ENCODE measurements at regions not wholly inside any gene's neighbourhood (a gene's known extent, or its start where the extent isn't known, plus 50 kb on each side); places are given as distances from the start of the nearest gene placed in this dataset.

DNA sequence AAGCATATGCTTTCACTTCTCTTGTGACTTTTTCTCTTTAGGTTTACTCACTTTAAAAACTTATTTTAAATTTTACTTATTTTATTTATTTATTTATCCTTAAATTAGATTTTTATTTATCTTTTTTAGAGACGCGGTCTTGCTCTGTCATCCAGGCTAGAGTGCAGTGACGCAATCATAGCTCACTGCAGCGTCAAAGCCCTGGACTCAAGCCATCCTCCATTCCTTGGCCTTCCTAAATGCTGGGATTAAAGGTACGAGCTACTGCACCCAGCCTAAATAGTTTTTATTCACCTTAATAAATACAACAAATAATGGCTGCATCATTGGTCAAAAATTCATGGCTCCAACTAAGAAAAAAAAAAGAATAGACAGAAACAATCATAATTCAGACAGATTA, 415.7 kb upstream of the FIGN start:
- Histone ChIP-seq H3K23ac (ENCODE audit: insufficient read length) (no peak overlapping the region), H2BK15ac (ENCODE audit: low read length) (no peak overlapping the region), H3K4me1 (replicated peaks in 1 of 4; ENCODE audit: control insufficient read depth in 3 of 4, insufficient read depth in 4 of 4, low read length in 3 of 4) (no peaks in the 10 kb centered on the region), H2BK120ac (replicated peaks; ENCODE audit: low read depth, low read length) (no peak overlapping the region), H3K56ac (replicated peaks; ENCODE audit: insufficient read length, low read depth, low read length) (no peak overlapping the region), H3K4ac (replicated peaks; ENCODE audit: insufficient read length, low read depth, low read length) (no peak overlapping the region), H3K23me2 (ENCODE audit: low read depth, low read length) (no peaks in the 10 kb centered on the region), H2BK20ac (ENCODE audit: low read length) (no peak overlapping the region), H2BK12ac (ENCODE audit: low read depth, low read length) (no peak overlapping the region), H3K4me3 (ENCODE audit: extremely low read depth in 1 of 4, insufficient read depth in 2 of 4, low read depth in 3 of 4, low read length in 4 of 4) (no peak overlapping the region), H4K91ac (replicated peaks; ENCODE audit: insufficient read length, low read length) (no peak overlapping the region), H3K14ac (ENCODE audit: insufficient read length) (no peak overlapping the region), H3K18ac (ENCODE audit: extremely low read depth, low read length) (no peak overlapping the region), H2AFZ (ENCODE audit: low read length) (no peak overlapping the region), H3K79me1 (ENCODE audit: low read depth, low read length) (no peaks in the 10 kb centered on the region), H2AK5ac (ENCODE audit: low read depth, low read length) (no peak overlapping the region), H3K9me3 (ENCODE audit: insufficient read depth in 2 of 2, low read depth in 1 of 2, low read length in 1 of 2) (no peaks in the 10 kb centered on the region), H3K9ac (replicated peaks in 1 of 4; ENCODE audit: extremely low read depth in 1 of 4, low read depth in 3 of 4, low read length in 3 of 4) (no peak overlapping the region), H3K27me3 (replicated peaks in 1 of 4; ENCODE audit: control insufficient read depth in 3 of 4, extremely low read depth in 1 of 4, insufficient read depth in 3 of 4, low read length in 3 of 4) (no peaks in the 10 kb centered on the region), H3K36me3 (ENCODE audit: control insufficient read depth in 2 of 4, insufficient read depth in 4 of 4, low read length in 3 of 4) (no peaks in the 10 kb centered on the region), H2BK5ac (ENCODE audit: low read depth, low read length) (no peak overlapping the region), H3K27ac (ENCODE audit: low read depth, low read length) (no peak overlapping the region), H4K8ac (ENCODE audit: extremely low read depth, insufficient read depth, low read length) (no peak overlapping the region), H4K5ac (ENCODE audit: insufficient read length, low read depth, low read length) (no peak overlapping the region), H3K4me2 (ENCODE audit: insufficient read depth in 1 of 2, low read depth in 2 of 2, low read length in 2 of 2) (no peak overlapping the region), H4K20me1 (replicated peaks in 1 of 2; ENCODE audit: control insufficient read depth in 1 of 2, insufficient read depth in 2 of 2, low read length in 2 of 2) (no peaks in the 10 kb centered on the region), H3K79me2 (ENCODE audit: control insufficient read depth in 1 of 2, insufficient read depth in 2 of 2, low read length in 2 of 2) (no peaks in the 10 kb centered on the region)
- WGBS, 2 experiments (ENCODE audit: extremely low coverage in 1 of 2, insufficient coverage in 1 of 2, insufficient read length in 1 of 2, insufficient replicate concordance in 2 of 2, low coverage in 1 of 2, low lambda C conversion rate in 2 of 2, missing lambda C conversion rate in 1 of 2): 72% methylated on average over 5 of the region's 5 CpGs; no CpG with 5 or more reads in 1 of the 2 experiments
- ChIA-PET CTCF (ENCODE audit: partially characterized antibody) (interaction anchor here (0.6 kb wide), 1 partner anchor 109 kb away, joined by 3 read pairs; no protein-coding TSS in a partner anchor), POLR2A (ENCODE audit: partially characterized antibody) (no interaction called here)
- DNase-seq (ENCODE audit: low read depth in 1 of 2, low spot score in 2 of 2) (no peak), FAIRE-seq (no peak)
- TF ChIP-seq CEBPB (IDR thresholded peaks at IDR 0.05; ENCODE audit: low read depth, low read length) (peak; percentile 8; the same call in 1 of the 2 replicates), SIX5 (IDR thresholded peaks at IDR 0.05; ENCODE audit: low read depth, low read length) (no peak)

All from H1 (cell line).